Choroid plexus epithelial cell (primary cell): ENCODE measurements at regions not wholly inside any gene's neighbourhood (a gene's known extent, or its start where the extent isn't known, plus 50 kb on each side); places are given as distances from the start of the nearest gene placed in this dataset.

Experiments used
- DNase-seq: peaks from one replicate; pipeline ENCODE4 v3.0.0-alpha.2; 2010; ENCODE audit warnings: low read depth
- H3K4me3 ChIP-seq: 2 replicates; pipeline ENCODE4 v1.5.1; 2011; ENCODE audit warnings: low read depth, mild to moderate bottlenecking, control low read depth, low read length, moderate library complexity
- TF ChIP-seq, protein P1 (sequence below): conservative IDR thresholded peaks from 2 replicates; pipeline ENCODE4 v1.5.1; 2011; ENCODE audit warnings: low read depth, mild to moderate bottlenecking, control low read depth, inconsistent platforms, low read length, moderate library complexity

DNA sequence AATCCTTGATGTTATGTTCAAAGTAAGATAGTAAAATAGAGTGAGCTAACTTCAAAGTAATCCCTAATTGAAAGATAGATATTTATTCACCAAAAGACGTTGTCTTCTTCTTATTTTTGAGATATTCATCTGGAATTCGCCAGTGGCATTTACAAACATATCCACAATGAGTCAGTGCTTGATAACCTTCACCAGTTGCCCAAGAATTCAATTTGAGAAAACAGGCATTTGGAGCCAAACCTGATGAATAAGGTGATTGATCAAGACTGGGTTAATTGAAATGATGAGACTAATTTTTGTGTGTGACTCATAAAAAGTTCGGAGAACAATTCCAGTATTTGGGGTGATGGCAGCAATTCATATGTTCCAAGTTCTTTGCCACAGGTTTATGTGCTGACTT is 344.0 kb downstream of the ARL4A start:
- no peak overlapping the region for H3K4me3 ChIP-seq
- no peak for DNase-seq
- TF ChIP-seq, protein P1, sequence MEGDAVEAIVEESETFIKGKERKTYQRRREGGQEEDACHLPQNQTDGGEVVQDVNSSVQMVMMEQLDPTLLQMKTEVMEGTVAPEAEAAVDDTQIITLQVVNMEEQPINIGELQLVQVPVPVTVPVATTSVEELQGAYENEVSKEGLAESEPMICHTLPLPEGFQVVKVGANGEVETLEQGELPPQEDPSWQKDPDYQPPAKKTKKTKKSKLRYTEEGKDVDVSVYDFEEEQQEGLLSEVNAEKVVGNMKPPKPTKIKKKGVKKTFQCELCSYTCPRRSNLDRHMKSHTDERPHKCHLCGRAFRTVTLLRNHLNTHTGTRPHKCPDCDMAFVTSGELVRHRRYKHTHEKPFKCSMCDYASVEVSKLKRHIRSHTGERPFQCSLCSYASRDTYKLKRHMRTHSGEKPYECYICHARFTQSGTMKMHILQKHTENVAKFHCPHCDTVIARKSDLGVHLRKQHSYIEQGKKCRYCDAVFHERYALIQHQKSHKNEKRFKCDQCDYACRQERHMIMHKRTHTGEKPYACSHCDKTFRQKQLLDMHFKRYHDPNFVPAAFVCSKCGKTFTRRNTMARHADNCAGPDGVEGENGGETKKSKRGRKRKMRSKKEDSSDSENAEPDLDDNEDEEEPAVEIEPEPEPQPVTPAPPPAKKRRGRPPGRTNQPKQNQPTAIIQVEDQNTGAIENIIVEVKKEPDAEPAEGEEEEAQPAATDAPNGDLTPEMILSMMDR, result no peak

DNA sequence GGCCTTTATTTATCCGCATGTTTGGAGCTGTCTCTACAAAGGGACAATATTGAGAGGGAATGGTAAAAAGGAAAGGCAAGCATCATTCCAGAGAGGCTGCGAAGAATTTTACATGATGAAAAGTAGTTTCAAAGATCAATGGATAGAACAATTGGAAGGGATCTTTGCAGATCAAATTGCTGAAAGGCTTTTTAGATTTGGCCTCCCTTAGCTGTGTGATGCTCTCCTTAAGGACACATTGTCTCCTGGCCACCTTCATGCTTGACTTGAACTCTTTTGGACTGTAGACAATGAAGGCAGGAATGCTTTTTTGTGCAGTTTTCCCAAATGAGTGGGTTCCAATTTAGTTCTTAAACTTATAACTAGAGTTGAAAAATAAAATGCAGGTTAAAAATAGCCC is 344.7 kb downstream of the ARL4A start:
- TF ChIP-seq, protein P1, result no peak

DNA sequence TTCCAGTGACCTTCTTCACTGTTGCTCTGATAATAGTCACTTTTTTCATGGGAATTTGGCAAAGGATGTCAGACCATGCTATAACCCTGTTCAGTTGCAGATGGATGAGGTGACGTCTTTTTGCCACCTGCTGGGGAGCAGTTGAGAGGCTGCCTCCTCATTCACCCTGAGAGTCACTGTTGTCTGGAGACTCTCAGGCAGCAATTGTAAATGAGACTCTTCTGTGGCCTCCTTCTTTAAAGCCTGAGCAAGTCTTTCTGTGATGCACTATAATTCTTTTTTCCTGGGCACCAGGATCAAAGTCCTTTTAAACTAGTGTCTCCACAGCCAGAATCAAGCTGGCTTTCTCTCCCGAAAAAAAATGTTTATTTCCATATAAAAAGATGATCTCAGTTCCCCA is 345.1 kb downstream of the ARL4A start:
- TF ChIP-seq, protein P1, result peak; percentile 9
- peak; percentile 50 for DNase-seq
- H3K4me3 ChIP-seq, result no peak overlapping the region

More for the DNA sequence above, 344.7 kb downstream of the ARL4A start:
- no peak overlapping the region for H3K4me3 ChIP-seq
- no peak for DNase-seq

DNA sequence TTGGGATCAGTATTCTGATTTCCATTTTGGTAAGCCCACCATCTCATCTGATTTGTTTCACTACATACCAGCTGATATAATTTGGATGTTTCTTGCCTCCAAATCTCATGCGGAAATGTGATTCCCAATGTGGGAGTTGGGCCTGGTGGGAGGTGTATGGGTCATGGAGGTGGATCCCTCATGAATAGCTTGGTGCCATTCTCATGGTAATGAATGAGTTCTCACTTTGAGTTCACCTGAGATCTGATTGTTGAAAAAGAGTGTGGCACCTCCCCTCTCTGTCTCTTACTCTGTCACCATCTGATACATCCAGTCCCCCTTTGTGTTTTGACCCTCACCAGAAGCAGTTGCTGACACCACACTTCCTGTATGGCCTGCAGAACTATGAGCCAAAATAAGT is 347.3 kb downstream of the ARL4A start:
- no peak for DNase-seq
- TF ChIP-seq, protein P1, result no peak
- H3K4me3 ChIP-seq, result no peak overlapping the region

DNA sequence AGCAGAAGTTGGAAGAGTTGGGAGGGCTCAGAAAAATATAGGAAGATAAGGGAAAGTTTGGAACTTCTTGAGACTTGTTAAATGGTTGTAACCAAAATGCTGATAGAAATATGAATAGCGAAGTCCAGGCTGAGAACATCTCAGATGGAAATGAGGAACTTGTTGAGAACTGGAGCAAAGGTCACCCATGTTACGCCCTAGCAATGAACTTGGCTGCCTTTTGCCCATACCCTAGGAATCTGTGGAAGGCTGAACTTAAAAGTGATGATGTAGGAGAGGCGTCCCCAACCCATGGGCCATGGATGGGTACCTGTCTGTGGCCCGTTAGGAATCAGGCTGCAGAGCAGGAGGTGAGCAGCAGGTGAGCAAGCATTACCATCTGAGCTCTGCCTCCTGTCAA is 347.8 kb downstream of the ARL4A start:
- no peak overlapping the region for H3K4me3 ChIP-seq
- TF ChIP-seq, protein P1, result no peak
- no peak for DNase-seq

DNA sequence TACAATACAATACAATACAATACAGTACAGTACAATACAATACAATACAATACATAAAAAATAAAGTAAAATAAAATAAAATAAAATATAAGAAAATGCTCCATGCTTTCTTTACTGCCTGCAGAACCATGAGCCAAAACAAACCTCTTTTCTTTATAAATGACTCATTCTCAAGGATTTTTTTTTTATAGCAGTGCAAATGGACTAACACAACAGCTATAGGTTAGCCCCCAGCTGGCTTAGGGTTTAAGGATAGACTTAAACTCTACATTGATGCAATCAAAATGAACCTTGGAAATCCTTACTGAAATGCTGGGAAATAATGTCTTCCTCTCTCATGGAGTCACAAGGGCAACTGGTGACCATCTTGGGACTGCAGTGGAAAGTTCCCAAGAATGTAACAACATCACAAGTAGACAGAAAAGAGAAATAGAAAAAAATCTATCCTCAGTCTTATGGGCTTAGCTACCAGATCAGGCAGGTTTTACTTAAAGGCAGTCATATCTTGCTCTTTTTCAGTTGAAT is 348.9 kb downstream of the ARL4A start:
- no peak for DNase-seq
- TF ChIP-seq, protein P1, result no peak
- no peak overlapping the region for H3K4me3 ChIP-seq

DNA sequence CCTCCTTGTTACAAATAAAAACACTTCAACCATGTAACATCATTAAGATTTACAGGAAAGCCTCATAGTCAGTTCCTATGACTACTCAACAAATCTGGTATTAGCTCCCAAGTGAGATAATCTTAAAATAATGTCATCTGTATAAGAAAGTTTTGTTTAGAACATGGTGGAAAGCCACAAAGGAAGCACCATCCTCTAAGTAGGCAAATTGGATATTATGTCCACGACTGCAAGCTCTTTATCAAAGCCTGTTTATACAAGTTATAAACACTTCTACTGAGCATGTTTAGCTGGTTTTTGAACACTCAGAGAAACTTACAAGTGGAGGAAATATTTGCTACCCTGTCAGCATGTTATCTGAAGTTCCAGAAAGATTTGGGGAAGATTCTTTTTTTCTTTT is 349.8 kb downstream of the ARL4A start:
- TF ChIP-seq, protein P1, result no peak
- no peak overlapping the region for H3K4me3 ChIP-seq
- no peak for DNase-seq
